Vagina (tissue), 2 donors: ENCODE measurements at regions not wholly inside any gene's neighbourhood (a gene's known extent, or its start where the extent isn't known, plus 50 kb on each side); places are given as distances from the start of the nearest gene placed in this dataset.

ENCODE experiments used
- POLR2A ChIP-seq, 2 donors: fragments of 450-650 bp; IDR thresholded peaks; one replicate each; pipeline ENCODE4 v1.6.1; 2017; ENCODE audit warnings: antibody characterized with exemption in 2 of 2, mild to moderate bottlenecking in 2 of 2, moderate library complexity in 2 of 2
- TF ChIP-seq, protein P1 (sequence below), 3 experiments: fragments of 450-650 bp in 2 of 3; fragments of 200-600 bp in 1 of 3; sonication (generic) in 1 of 3; IDR thresholded peaks; one replicate each; pipeline ENCODE4 v1.5.1; 2017 to 2019; ENCODE audit warnings: antibody characterized with exemption in 3 of 3, mild to moderate bottlenecking in 2 of 3, moderate library complexity in 2 of 3

- TF ChIP-seq, protein P1, sequence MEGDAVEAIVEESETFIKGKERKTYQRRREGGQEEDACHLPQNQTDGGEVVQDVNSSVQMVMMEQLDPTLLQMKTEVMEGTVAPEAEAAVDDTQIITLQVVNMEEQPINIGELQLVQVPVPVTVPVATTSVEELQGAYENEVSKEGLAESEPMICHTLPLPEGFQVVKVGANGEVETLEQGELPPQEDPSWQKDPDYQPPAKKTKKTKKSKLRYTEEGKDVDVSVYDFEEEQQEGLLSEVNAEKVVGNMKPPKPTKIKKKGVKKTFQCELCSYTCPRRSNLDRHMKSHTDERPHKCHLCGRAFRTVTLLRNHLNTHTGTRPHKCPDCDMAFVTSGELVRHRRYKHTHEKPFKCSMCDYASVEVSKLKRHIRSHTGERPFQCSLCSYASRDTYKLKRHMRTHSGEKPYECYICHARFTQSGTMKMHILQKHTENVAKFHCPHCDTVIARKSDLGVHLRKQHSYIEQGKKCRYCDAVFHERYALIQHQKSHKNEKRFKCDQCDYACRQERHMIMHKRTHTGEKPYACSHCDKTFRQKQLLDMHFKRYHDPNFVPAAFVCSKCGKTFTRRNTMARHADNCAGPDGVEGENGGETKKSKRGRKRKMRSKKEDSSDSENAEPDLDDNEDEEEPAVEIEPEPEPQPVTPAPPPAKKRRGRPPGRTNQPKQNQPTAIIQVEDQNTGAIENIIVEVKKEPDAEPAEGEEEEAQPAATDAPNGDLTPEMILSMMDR (IDR thresholded peaks at IDR 0.05) = no peak
- TF ChIP-seq POLR2A (IDR thresholded peaks at IDR 0.05) = no peak
These were observed 246.1 kb upstream of the CHORDC1 start for GRCh38 chr11:90468923-90469322.
